Ascending aorta (tissue), 2 donors: ENCODE measurements at regions not wholly inside any gene's neighbourhood (a gene's known extent, or its start where the extent isn't known, plus 50 kb on each side); places are given as distances from the start of the nearest gene placed in this dataset.

Experiments
- DNase-seq, 2 donors: peaks; one replicate each; pipeline ENCODE4 v3.0.0-alpha.2; 2019; ENCODE audit warnings: low spot score in 2 of 2
- H3K27ac ChIP-seq, 2 donors: fragments of 200-600 bp; sonication (generic); one replicate each; pipeline ENCODE4 v1.5.1; 2016 to 2017; ENCODE audit warnings: mild to moderate bottlenecking in 1 of 2
- H3K27me3 ChIP-seq: fragments of 200-600 bp; sonication (generic); one replicate; pipeline ENCODE4 v1.5.1; 2017
- H3K36me3 ChIP-seq, 2 donors: fragments of 200-600 bp; sonication (generic); one replicate each; pipeline ENCODE4 v1.5.1; 2016
- H3K4me1 ChIP-seq, 2 donors: fragments of 200-600 bp; sonication (generic); one replicate each; pipeline ENCODE4 v1.5.1; 2016 to 2017; ENCODE audit warnings: mild to moderate bottlenecking in 1 of 2
- H3K4me3 ChIP-seq, 2 donors: fragments of 200-600 bp; sonication (generic); one replicate each; pipeline ENCODE4 v1.5.1; 2016 to 2017; ENCODE audit warnings: mild to moderate bottlenecking in 1 of 2
- H3K9me3 ChIP-seq, 2 donors: fragments of 200-600 bp; sonication (generic); one replicate each; pipeline ENCODE4 v1.5.1; 2016
- intact Hi-C: fragments of 100-400 bp; cut with DNase I; formaldehyde crosslinking; loops from one replicate; pipeline ENCODE4 v1.15.1; 2023
- TF ChIP-seq, protein P1 (sequence below), 3 experiments: fragments of 200-600 bp in 2 of 3; fragments of 450-650 bp in 1 of 3; sonication (generic) in 2 of 3; IDR thresholded peaks; one replicate each; pipeline ENCODE4 v1.5.1; 2016 to 2019; ENCODE audit warnings: antibody characterized with exemption in 3 of 3, mild to moderate bottlenecking in 1 of 3, moderate library complexity in 1 of 3

DNA sequence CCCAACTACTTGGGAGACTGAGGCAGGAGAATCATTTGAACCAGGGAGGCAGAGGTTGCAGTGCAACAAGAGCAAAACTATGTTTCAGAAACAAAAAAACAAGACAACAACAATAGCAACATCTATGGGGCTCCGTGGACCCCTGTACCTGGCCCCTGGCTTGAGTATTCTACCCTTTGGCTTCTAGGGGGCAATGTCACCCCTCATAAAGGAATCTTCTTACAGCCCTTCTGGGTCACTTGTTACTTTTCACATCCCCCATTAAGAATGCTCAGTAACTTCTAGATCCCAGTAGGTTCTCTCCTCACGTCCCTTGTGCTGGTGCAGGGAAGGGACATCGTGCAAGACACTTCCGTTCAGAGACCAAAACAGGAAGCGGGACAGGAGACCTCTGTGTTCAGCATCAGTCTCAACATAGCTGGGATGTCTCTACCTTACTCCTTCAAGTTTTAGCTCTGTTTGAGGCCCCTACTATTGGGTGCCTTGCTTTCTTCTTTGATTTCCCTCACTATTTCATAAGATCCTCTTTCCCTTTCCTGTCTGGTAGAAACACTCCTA lies 218.1 kb upstream of the ARGLU1 start:
- H3K9me3 ChIP-seq = no peaks in the 10 kb centered on the region
- H3K27me3 ChIP-seq = no peaks in the 10 kb centered on the region
- H3K4me1 ChIP-seq = no peaks in the 10 kb centered on the region
- no peak overlapping the region for H3K27ac ChIP-seq
- H3K36me3 ChIP-seq = no peaks in the 10 kb centered on the region
- H3K4me3 ChIP-seq = no peak overlapping the region
- TF ChIP-seq, protein P1, sequence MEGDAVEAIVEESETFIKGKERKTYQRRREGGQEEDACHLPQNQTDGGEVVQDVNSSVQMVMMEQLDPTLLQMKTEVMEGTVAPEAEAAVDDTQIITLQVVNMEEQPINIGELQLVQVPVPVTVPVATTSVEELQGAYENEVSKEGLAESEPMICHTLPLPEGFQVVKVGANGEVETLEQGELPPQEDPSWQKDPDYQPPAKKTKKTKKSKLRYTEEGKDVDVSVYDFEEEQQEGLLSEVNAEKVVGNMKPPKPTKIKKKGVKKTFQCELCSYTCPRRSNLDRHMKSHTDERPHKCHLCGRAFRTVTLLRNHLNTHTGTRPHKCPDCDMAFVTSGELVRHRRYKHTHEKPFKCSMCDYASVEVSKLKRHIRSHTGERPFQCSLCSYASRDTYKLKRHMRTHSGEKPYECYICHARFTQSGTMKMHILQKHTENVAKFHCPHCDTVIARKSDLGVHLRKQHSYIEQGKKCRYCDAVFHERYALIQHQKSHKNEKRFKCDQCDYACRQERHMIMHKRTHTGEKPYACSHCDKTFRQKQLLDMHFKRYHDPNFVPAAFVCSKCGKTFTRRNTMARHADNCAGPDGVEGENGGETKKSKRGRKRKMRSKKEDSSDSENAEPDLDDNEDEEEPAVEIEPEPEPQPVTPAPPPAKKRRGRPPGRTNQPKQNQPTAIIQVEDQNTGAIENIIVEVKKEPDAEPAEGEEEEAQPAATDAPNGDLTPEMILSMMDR (IDR thresholded peaks at IDR 0.05) = no peak
- intact Hi-C loops = no loop called here
- no peak for DNase-seq

GRCh38 chr13:106774621-106775020 lies 206.7 kb upstream of the ARGLU1 start:
- DNase-seq = no peak
- Histone ChIP-seq H3K36me3 (no peaks in the 10 kb centered on the region), H3K27ac (no peak overlapping the region), H3K4me3 (no peak overlapping the region), H3K9me3 (no peaks in the 10 kb centered on the region), H3K4me1 (no peaks in the 10 kb centered on the region), H3K27me3 (no peaks in the 10 kb centered on the region)
- intact Hi-C loops = no loop called here
- TF ChIP-seq, protein P1 (IDR thresholded peaks at IDR 0.05) = no peak

- DNase-seq = no peak
Observed at GRCh38 chr13:106772006-106772601, 204.2 kb upstream of the ARGLU1 start.

GRCh38 chr13:106768991-106769390 lies 201.1 kb upstream of the ARGLU1 start:
- Histone ChIP-seq H3K27me3 (no peaks in the 10 kb centered on the region), H3K4me1 (no peaks in the 10 kb centered on the region), H3K36me3 (no peaks in the 10 kb centered on the region), H3K9me3 (peaks cover 0 to 3% of the 10 kb centered on the region in 2 donors), H3K27ac (no peak overlapping the region), H3K4me3 (no peak overlapping the region)
- intact Hi-C loops = no loop called here
- TF ChIP-seq, protein P1 (IDR thresholded peaks at IDR 0.05) = no peak
- DNase-seq = no peak

More at GRCh38 chr13:106772006-106772601, 204.2 kb upstream of the ARGLU1 start:
- TF ChIP-seq, protein P1 (IDR thresholded peaks at IDR 0.05) = no peak
- no peaks in the 10 kb centered on the region for H3K27me3 ChIP-seq
- peaks cover 0 to 3% of the 10 kb centered on the region in 2 donors for H3K9me3 ChIP-seq
- intact Hi-C loops = no loop called here
- no peak overlapping the region for H3K27ac ChIP-seq
- no peak overlapping the region for H3K4me3 ChIP-seq
- no peaks in the 10 kb centered on the region for H3K4me1 ChIP-seq
- no peaks in the 10 kb centered on the region for H3K36me3 ChIP-seq

DNA sequence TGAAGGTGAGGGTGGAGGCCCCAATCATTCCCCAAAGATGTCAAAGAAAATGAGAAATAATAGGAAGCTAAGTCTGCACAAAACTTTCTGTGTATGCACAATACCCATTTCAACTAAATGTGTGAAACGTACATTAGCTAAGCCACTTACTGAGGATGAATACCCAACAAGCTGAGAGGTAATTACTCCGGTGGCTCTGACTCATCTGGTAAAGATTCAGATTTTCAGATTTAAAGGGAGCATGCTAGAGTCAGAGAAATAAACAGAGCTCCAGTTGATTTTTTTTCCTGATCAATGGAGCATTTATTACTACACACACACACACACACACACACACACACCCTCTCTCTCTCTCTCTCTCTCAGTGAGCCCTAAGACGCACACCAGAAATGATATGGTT lies 194.8 kb upstream of the ARGLU1 start:
- Histone ChIP-seq H3K27me3 (no peaks in the 10 kb centered on the region), H3K4me1 (no peaks in the 10 kb centered on the region), H3K4me3 (no peak overlapping the region), H3K27ac (no peak overlapping the region), H3K36me3 (no peaks in the 10 kb centered on the region), H3K9me3 (no peaks in the 10 kb centered on the region)
- DNase-seq = no peak
- intact Hi-C loops = no loop called here
- TF ChIP-seq, protein P1 (IDR thresholded peaks at IDR 0.05) = no peak
